Epithelial cell of esophagus (primary cell): ENCODE measurements at regions not wholly inside any gene's neighbourhood (a gene's known extent, or its start where the extent isn't known, plus 50 kb on each side); places are given as distances from the start of the nearest gene placed in this dataset.
A peak's percentile ranks its signal among the peaks of the same experiment; 100 is the strongest.

Source experiments
- DNase-seq: peaks from one replicate; pipeline ENCODE4 v3.0.0; 2010; ENCODE audit warnings: low read depth
- H3K4me3 ChIP-seq: 2 replicates; pipeline ENCODE4 v1.5.1; 2011; ENCODE audit warnings: mild to moderate bottlenecking, low read length, control low read depth
- TF ChIP-seq, protein P1 (sequence below): IDR thresholded peaks from 2 replicates; pipeline ENCODE4 v1.5.1; 2011; ENCODE audit warnings: low read depth, mild to moderate bottlenecking, low read length, control low read depth, inconsistent platforms; ENCODE audit not compliant: insufficient read depth; ENCODE audit errors: missing control alignments

DNA sequence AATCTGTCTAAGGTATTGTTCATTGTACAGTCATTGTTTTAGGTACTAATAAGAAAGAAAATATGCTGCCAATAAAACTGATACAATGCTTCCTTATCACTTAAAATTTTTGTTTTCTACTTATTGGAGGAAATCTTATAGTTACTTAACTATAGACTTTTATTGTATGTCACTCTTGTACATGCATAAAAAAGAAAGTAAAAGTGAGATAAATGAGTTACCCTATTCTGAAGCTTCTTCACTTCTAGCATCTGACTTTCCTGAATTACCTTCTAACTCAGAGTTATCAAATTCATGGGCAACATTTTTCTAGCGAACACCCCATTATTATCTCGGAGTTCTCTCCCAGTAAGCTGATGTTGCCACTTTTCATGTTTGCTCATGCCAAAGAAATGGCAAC is 504.9 kb downstream of the SH2D4B start:
- TF ChIP-seq, protein P1, sequence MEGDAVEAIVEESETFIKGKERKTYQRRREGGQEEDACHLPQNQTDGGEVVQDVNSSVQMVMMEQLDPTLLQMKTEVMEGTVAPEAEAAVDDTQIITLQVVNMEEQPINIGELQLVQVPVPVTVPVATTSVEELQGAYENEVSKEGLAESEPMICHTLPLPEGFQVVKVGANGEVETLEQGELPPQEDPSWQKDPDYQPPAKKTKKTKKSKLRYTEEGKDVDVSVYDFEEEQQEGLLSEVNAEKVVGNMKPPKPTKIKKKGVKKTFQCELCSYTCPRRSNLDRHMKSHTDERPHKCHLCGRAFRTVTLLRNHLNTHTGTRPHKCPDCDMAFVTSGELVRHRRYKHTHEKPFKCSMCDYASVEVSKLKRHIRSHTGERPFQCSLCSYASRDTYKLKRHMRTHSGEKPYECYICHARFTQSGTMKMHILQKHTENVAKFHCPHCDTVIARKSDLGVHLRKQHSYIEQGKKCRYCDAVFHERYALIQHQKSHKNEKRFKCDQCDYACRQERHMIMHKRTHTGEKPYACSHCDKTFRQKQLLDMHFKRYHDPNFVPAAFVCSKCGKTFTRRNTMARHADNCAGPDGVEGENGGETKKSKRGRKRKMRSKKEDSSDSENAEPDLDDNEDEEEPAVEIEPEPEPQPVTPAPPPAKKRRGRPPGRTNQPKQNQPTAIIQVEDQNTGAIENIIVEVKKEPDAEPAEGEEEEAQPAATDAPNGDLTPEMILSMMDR = no peak
- no peak for DNase-seq
- no peak overlapping the region for H3K4me3 ChIP-seq

DNA sequence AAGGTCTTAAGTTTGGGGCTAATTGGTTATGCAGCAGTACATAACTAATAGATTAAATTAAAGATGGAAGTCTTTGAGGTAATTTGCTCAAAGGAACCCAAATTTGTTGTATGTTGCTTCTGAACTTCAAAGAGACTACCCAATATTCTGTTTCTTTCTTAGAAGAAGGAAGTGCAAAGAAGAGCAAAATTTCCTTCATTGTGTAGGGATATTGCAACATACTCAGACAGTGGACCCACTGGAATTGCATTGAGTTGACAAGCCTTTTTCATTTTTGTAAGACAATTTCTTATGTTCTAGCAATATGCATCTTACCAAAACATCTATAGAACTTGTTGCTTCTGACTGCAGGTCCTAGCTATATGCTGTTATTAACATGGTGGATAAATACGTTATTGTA is 527.8 kb downstream of the SH2D4B start:
- TF ChIP-seq, protein P1 = no peak
- H3K4me3 ChIP-seq = no peak overlapping the region
- no peak for DNase-seq

DNA sequence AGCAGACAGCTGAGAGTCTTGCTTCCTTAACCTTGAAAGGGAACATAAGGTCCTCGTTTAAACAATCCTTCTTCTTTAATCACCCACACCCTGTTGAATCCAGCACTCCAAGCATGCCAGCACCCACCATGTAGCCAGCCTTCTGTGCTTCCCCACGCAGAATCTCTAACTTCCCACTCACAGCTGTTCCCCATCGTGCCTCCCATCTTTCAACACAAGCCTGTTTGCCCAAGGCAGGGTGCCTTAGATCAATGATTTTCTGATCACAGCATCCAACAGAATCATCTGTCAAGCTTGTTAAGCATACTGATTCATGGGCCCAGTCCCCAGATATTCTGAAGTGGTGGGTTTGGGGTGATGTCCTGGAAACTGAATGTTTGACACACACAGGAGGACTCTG is 530.8 kb downstream of the SH2D4B start:
- TF ChIP-seq, protein P1 = no peak
- DNase-seq = no peak
- H3K4me3 ChIP-seq = no peak overlapping the region

DNA sequence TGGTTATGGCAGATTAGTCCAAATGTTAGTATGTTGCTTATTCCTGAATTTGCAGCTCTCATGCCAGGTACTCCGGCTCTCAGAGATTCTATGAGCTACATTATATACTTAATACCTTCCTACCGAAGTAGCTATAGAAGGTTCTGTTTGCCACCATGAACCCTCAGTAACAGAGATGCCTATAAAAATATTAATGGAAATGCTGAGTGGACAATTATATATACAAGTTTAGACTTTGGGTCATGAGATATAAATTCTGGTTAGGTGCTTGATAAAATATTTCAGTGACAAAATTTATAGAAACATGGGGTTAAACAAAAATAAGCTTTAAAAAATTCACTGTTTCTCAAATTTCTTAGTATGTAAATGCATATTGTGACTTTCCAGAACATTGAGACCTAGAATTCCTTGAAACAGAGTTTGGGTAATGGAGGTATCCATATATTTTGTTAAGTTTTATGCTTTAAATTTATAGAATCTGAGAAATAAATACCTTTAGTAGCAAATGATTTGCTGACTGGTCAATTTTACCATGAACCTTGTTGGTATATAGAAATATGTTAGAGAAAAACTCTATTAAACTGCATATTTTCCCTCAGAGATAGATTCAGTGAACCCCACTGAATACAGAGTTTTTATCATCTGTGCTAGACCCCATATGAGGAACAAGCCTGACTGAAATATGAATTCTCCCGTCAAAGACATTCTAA is 533.5 kb downstream of the SH2D4B start:
- no peak overlapping the region for H3K4me3 ChIP-seq
- no peak for DNase-seq
- TF ChIP-seq, protein P1 = no peak

DNA sequence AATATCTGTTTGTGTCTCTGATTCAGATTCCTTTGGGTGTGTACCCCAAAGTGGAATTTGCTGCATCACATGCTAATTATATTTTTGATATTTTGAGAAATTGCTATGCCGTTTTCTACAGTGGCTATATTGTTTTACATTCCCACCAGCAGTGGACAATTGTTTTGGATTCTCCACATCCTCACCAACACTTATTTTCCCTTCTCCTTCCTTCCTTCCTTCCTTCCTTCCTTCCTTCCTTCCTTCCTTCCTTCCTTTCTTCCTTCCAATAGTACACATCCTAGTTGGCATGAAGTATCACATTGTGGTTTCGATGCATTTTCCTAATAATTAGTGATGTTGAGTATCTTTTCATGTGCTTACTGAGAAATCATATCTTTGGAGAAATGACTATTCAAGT is 535.5 kb downstream of the SH2D4B start:
- TF ChIP-seq, protein P1 = no peak
- DNase-seq = no peak
- no peak overlapping the region for H3K4me3 ChIP-seq

DNA sequence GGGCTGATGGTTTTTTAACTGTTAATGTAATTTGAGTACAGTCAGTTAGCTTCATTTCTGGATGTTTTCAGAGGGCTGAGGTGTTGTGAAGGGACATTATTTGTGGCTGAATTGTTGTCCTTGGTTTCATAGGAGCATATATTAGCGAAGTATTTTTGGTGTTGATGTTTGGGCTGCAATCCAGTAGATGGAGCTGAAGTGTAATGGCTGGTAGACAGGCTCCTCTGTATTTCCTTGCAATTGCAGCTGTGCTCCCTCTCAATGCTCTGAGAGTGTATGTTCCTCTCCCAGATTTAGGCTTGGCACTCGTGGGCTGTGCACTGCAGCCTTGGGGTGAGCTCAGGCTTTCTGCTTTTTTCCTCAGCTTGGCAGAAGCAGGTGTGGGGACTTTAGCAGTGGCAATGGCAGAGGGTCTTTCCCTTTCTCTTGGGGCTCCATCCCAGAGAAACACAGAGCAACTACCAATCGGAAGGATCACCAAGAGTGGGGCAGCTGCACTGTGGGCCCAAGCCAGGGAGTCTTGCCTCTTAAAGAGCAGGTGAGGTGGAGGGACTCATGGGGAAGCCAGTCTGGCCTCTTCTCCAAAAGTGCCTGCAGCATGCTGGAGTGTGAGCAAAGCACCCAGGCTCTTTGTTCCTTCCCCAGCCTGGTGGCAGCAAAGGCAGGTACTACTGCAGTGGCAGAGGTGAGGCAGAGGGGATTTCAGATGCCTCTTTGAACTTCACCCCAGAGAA is 544.4 kb downstream of the SH2D4B start:
- TF ChIP-seq, protein P1 = peak; percentile 38
- no peak overlapping the region for H3K4me3 ChIP-seq
- DNase-seq = peak; percentile 2
